Aorta (tissue), 5 donors: ENCODE measurements at regions not wholly inside any gene's neighbourhood (a gene's known extent, or its start where the extent isn't known, plus 50 kb on each side); places are given as distances from the start of the nearest gene placed in this dataset.
"Not testable (repeated sequence)": the region's sequence is repeated elsewhere in the genome, so short reads cannot be mapped to it uniquely, and the experiment has no call there.

Source experiments
- ATAC-seq: fragments of 200-7000 bp; cut with Tn5 transposase; one replicate; pipeline ENCODE4 v1.9.1; 2022; ENCODE audit warnings: moderate library complexity; ENCODE audit not compliant: low FRiP score
- DNase-seq, 2 donors: peaks; one replicate each; pipeline ENCODE4 v3.0.0-alpha.2; 2020
- H3K27ac ChIP-seq, 2 donors: one replicate each; pipeline ENCODE4 v1.5.1; 2013; ENCODE audit warnings: low read length in 2 of 2, mild to moderate bottlenecking in 2 of 2, moderate library complexity in 2 of 2, control low read depth in 1 of 2, inconsistent platforms in 1 of 2, low read depth in 1 of 2
- H3K27me3 ChIP-seq, 2 donors: one replicate each; pipeline ENCODE4 v1.6.1; 2013; ENCODE audit warnings: control low read depth in 1 of 2, low read length in 1 of 2, mild to moderate bottlenecking in 1 of 2, moderate library complexity in 1 of 2; ENCODE audit not compliant: insufficient read depth in 2 of 2, control insufficient read depth in 1 of 2
- H3K36me3 ChIP-seq, 2 donors: one replicate each; pipeline ENCODE4 v1.6.1; 2013; ENCODE audit warnings: control low read depth in 1 of 2, low read length in 1 of 2, mild to moderate bottlenecking in 1 of 2; ENCODE audit not compliant: insufficient read depth in 2 of 2, control insufficient read depth in 1 of 2
- H3K4me1 ChIP-seq, 2 donors: one replicate each; pipeline ENCODE4 v1.6.1; 2013; ENCODE audit warnings: low read length in 2 of 2, control low read depth in 1 of 2, mild to moderate bottlenecking in 1 of 2, moderate library complexity in 1 of 2; ENCODE audit not compliant: insufficient read depth in 2 of 2, control insufficient read depth in 1 of 2
- H3K4me3 ChIP-seq, 2 donors: one replicate each; pipeline ENCODE4 v1.5.1; 2013; ENCODE audit warnings: low read length in 2 of 2, control low read depth in 1 of 2, mild to moderate bottlenecking in 1 of 2
- H3K9me3 ChIP-seq: one replicate; pipeline ENCODE4 v1.6.1; 2013; ENCODE audit warnings: mild to moderate bottlenecking, low read length; ENCODE audit not compliant: control insufficient read depth
- WGBS, 2 donors: extraction: QIAGEN DNeasy Blood & Tissue Kit; methylation state at CpG; one replicate each; pipeline ENCODE4 v1.1.7; 2013; 5-methylcytosine and 5-hydroxymethylcytosine counted together
- intact Hi-C, 2 donors: fragments of 100-400 bp; cut with DNase I; formaldehyde crosslinking; loops; one replicate each; pipeline versions ENCODE4 v1.14.2 to v1.15.0; 2022
- donor health status: healthy with polysubstance abuse.
- donor health status: Bipolar disorder and iron deficiency.
- donor health status: DM: no; HTN: no; CAD: no.
- donor health status: DM: no; HTN: no; CAD: no.
- donor health status: DM: yes; HTN: yes; CAD: no.

DNA sequence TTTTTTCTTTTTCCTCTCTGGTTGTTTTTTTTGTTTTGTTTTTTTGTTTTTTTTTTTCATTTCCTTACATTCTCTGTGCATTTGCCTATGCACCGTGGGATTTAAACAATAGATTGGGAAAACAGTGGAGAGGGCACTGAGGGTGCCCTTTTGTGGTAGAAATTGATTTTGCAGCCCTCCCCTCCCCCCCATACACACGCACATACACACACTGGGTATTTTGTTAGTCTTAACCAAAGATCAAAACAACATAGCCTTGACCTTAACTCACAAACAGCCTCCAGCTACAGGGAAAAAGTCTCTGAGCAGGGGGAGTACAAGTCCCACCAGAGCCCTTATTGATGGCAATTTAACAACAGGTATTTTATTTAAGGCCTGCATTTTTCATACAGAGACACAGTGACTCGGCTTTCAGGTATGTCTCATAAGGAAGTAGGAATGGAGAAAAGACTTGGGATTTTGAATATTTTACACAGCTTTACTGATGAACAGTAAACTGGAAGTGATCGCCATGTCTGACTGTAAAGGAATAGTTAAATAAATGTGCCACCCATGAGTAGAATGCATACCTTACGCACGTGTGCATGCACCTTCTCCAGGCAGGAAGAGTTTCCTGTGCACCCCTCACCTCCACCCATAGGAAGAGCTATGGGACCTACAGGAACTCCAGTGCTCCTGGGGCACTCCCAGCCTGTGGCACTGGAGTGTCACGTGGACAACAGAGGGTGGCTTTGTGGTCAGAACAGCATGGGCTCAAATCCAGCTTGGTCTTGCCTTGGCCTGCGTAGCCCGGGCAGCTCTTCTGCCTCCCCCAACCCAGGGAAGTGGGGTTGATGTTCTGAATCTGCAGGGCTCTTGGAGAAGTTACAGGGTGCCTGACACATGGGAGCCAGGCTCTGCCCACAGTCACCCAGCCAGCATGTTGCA lies 266.4 kb downstream of the ANAPC1 start:
- intact Hi-C loops: no loop called here
- no peak overlapping the region for H3K4me3 ChIP-seq

DNA sequence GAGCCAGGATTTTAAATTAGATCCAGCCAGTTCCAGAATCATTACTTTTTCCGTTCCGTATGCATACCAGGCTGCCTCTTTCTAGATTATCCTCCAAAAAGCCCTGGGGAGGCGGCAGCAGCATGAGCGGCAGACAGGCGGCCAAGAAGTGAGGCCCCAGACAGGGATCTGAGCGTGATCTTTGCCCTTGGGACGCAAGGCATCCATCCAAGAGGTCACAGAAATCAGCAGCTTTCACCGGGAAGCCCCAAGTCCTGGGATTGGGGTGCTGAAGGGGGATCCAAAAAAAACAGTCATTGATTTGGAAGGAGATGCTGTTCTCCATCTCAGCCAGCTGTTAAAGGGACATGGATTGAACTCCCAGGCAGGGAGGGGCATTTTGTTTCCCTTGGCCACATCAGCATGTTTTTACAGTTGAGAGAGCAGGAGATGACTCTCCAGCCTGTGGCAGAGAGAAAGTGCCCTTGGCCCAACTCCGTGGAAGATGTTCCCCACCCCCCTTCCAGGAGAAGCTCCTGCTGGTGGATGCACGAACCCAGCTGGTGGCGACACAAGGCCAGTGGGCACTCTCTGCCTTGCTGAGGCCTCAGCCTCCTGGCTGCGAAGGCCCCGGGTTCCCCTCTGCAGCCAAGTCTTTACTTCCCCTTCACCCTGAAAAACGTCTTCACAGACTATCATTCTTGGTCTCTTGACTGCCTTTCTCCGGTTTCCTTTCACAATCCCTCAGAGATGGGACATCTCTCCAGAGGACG lies 265.6 kb downstream of the ANAPC1 start:
- no peaks in the 10 kb centered on the region for H3K27me3 ChIP-seq
- H3K27ac ChIP-seq: peak overlapping the region in 1 of 2 donors; percentile 49
- H3K4me1 ChIP-seq: peaks cover 0 to 8% of the 10 kb centered on the region in 2 donors
- H3K36me3 ChIP-seq: no peaks in the 10 kb centered on the region
- ATAC-seq: peak; percentile 67
- no peak overlapping the region for H3K4me3 ChIP-seq
- no peaks in the 10 kb centered on the region for H3K9me3 ChIP-seq
- 12 to 13% methylated on average over 16 of the region's 16 CpGs for WGBS, 2 donors
- intact Hi-C loops: no loop called here
- DNase-seq: peak; percentile 76 to 79

More for the DNA sequence above, 266.4 kb downstream of the ANAPC1 start:
- WGBS, 2 donors: 29 to 35% methylated on average over 9 of the region's 9 CpGs
- Histone ChIP-seq H3K27ac (peak overlapping the region in 1 of 2 donors; percentile 15), H3K27me3 (no peaks in the 10 kb centered on the region), H3K9me3 (no peaks in the 10 kb centered on the region), H3K4me1 (peaks cover 0 to 8% of the 10 kb centered on the region in 2 donors), H3K36me3 (no peaks in the 10 kb centered on the region)
- peak; percentile 73 for ATAC-seq
- DNase-seq: peak in 1 of 2 donors; percentile 73

- Histone ChIP-seq H3K4me3 (no peak overlapping the region), H3K4me1 (peaks cover 0 to 8% of the 10 kb centered on the region in 2 donors), H3K27me3 (no peaks in the 10 kb centered on the region), H3K27ac (no peak overlapping the region), H3K9me3 (no peaks in the 10 kb centered on the region), H3K36me3 (no peaks in the 10 kb centered on the region)
- ATAC-seq: peak; percentile 30
- no peak for DNase-seq
- 58 to 71% methylated on average over 11 of the region's 11 CpGs for WGBS, 2 donors
- intact Hi-C loops: no loop called here
Observed at GRCh38 chr2:111618978-111619902, 264.8 kb downstream of the ANAPC1 start.

DNA sequence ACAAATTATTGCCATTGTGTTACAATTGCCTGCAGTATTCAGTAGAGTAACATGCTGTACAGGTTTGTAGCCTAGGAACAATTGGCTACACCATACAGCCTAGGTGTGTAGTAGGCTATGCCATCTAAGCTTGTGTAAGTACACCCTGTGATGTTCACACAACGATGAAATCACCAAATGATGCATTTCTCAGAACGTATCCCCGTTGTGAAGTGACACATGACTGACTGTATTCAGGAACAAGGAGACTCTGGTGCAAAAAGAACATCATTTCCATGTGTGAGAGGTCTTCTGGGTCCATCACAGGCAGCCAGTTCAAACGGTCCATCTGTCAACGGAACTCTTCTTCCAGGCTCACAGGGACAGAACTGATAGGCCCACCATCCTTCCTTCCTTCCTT lies 263.7 kb downstream of the ANAPC1 start:
- DNase-seq (no peak), ATAC-seq (no peak)
- Histone ChIP-seq H3K27ac (no peak overlapping the region), H3K9me3 (no peaks in the 10 kb centered on the region), H3K27me3 (no peaks in the 10 kb centered on the region), H3K4me1 (peaks cover 0 to 8% of the 10 kb centered on the region in 2 donors), H3K4me3 (no peak overlapping the region), H3K36me3 (no peaks in the 10 kb centered on the region)
- WGBS, 2 donors: 92% methylated on average over 5 of the region's 5 CpGs
- intact Hi-C loops: no loop called here

DNA sequence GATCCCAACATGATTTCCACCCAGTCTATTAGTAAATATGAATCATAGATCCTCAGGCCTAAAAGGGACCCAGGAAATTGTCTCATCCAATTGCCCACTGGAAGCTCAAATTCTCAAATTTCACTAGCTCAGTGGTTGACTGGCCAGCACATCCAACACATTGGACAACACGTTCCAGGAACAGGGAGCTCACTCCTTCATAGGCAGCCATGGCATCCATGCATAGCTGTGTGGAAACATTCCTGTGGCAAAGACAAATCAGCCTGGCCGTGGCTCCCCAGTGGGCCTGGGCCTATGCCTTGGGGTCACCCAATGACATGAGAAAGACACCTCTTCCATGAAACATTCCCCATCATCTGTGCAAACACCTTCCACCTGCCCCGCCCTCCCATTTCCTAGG lies 261.1 kb downstream of the ANAPC1 start:
- intact Hi-C loops: no loop called here
- Histone ChIP-seq H3K27me3 (no peaks in the 10 kb centered on the region), H3K4me3 (no peak overlapping the region), H3K36me3 (no peaks in the 10 kb centered on the region), H3K9me3 (no peaks in the 10 kb centered on the region), H3K4me1 (peaks cover 0 to under 1% of the 10 kb centered on the region in 2 donors), H3K27ac (no peak overlapping the region)
- ATAC-seq: no peak
- WGBS, 2 donors: 96 to 98% methylated on average over 3 of the region's 3 CpGs
- DNase-seq: peak in 1 of 2 donors; percentile 73

- no peaks in the 10 kb centered on the region for H3K9me3 ChIP-seq
- H3K4me3 ChIP-seq: no peak overlapping the region
- H3K4me1 ChIP-seq: no peaks in the 10 kb centered on the region
- no peak overlapping the region for H3K27ac ChIP-seq
- no peaks in the 10 kb centered on the region for H3K27me3 ChIP-seq
- DNase-seq (no peak), ATAC-seq (no peak)
- WGBS, 2 donors: 98% methylated on average over 3 of the region's 3 CpGs
- intact Hi-C loops: no loop called here
- H3K36me3 ChIP-seq: no peaks in the 10 kb centered on the region
Observed at GRCh38 chr2:111623380-111623779, 260.6 kb downstream of the ANAPC1 start.

DNA sequence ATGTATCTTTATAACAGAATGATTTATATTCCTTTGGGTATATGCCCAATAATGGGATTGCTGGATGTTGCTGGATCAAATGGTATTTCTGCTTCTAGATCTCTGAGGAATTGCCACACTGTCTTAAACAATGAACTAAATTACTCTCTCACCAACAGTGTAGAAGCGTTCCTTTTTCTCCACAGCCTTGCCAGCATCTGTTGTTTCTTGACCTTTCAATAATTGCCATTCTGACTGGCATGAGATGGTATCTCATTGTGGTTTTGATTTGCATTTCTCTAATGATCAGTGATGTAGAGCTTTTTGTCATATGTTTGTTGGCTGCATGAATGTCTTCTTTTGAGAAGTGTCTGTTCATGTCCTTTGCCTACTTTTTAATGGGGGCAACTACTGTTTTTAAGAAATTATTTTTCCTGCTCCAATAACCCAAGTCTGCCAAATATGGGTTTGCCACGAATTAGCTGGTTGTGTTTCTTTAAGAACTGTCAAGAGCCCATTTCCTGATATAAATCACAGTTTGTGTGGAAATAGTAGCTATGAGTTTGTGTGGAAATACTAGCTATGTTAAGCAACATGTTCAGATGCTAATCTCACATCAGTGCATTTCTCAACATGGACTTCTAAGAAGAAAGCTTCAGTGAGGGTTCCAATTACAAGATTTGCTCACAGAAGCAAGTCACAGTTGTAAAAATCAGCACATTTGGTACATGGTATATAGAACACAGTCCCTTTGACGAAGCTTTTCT lies 259.4 kb downstream of the ANAPC1 start:
- Histone ChIP-seq H3K27me3 (no peaks in the 10 kb centered on the region), H3K9me3 (no peaks in the 10 kb centered on the region), H3K4me1 (no peaks in the 10 kb centered on the region), H3K27ac (no peak overlapping the region), H3K4me3 (no peak overlapping the region), H3K36me3 (no peaks in the 10 kb centered on the region)
- intact Hi-C loops: no loop called here
- ATAC-seq: peak; percentile 73
- 55 to 57% methylated on average over 3 of the region's 3 CpGs for WGBS, 2 donors
- no peak for DNase-seq

DNA sequence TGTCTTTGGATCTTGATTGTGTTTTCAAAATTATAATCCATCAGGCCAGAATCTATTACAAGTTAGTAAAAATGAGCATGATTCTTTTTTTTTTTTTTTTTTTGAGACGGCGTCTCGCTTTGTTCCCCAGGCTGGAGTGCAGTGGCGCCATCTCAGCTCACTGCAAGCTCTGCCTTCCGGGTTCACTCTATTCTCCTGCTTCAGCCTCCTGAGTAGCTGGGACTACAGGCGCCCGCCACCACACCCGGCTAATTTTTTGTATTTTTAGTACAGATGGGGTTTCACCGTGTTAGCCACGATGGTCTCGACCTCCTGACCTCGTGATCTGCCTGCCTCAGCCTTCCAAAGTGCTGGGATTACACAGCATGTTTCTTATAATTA lies 258.8 kb downstream of the ANAPC1 start:
- ATAC-seq, H3K9me3 ChIP-seq, H3K27ac ChIP-seq, DNase-seq, H3K27me3 ChIP-seq, H3K36me3 ChIP-seq, H3K4me1 ChIP-seq, H3K4me3 ChIP-seq, intact Hi-C loops: not testable (repeated sequence)
- WGBS, 2 donors: 82 to 86% methylated on average over 11 to 12 of the region's 12 CpGs
